Heart right ventricle (tissue), 16 donors: ENCODE measurements at regions not wholly inside any gene's neighbourhood (a gene's known extent, or its start where the extent isn't known, plus 50 kb on each side); places are given as distances from the start of the nearest gene placed in this dataset.

ENCODE experiments used
- ATAC-seq, 8 donors: fragments of 200-7000 bp; cut with Tn5 transposase; one replicate each; pipeline ENCODE4 v1.9.1; 2020; ENCODE audit warnings: mild to moderate bottlenecking in 8 of 8, moderate library complexity in 8 of 8, moderate number of reproducible peaks in 1 of 8
- DNase-seq, 2 donors: peaks; one replicate each; pipeline ENCODE4 v3.0.0-alpha.2; 2020
- H3K27ac ChIP-seq, 10 donors: fragments of 200-600 bp; sonication (generic) in 2 of 10; one replicate each; pipeline versions ENCODE4 v1.5.0 to v1.8.0; 2020 to 2022; ENCODE audit warnings: mild to moderate bottlenecking in 3 of 10
- H3K27me3 ChIP-seq, 7 donors: fragments of 200-600 bp; one replicate each; pipeline ENCODE4 v1.8.0; 2021 to 2022; ENCODE audit warnings: mild to moderate bottlenecking in 2 of 7
- H3K36me3 ChIP-seq, 9 donors: fragments of 200-600 bp; sonication (generic) in 1 of 9; one replicate each; pipeline versions ENCODE4 v1.5.0 to v1.8.0; 2020 to 2022; ENCODE audit warnings: mild to moderate bottlenecking in 2 of 9
- H3K4me1 ChIP-seq, 9 donors: fragments of 200-600 bp; sonication (generic) in 1 of 9; one replicate each; pipeline versions ENCODE4 v1.5.0 to v1.8.0; 2020 to 2022; ENCODE audit warnings: mild to moderate bottlenecking in 4 of 9
- H3K4me3 ChIP-seq, 10 donors: fragments of 200-600 bp; sonication (generic) in 2 of 10; one replicate each; pipeline versions ENCODE4 v1.5.0 to v1.8.0; 2020 to 2022; ENCODE audit warnings: mild to moderate bottlenecking in 7 of 10, moderate library complexity in 2 of 10
- H3K9me3 ChIP-seq, 11 donors: fragments of 200-600 bp in 10 of 11; sonication (generic) in 2 of 11; one replicate each; pipeline versions ENCODE4 v1.5.0 to v1.8.0; 2013 to 2022; ENCODE audit warnings: mild to moderate bottlenecking in 2 of 11, control low read depth in 1 of 11, moderate library complexity in 1 of 11
- CTCF ChIP-seq, 9 donors: fragments of 200-600 bp; sonication (generic) in 2 of 9; IDR thresholded peaks; one replicate each; pipeline versions ENCODE4 v1.5.0 to v1.8.0; 2021 to 2022; ENCODE audit warnings: antibody characterized with exemption in 9 of 9, mild to moderate bottlenecking in 5 of 9, moderate library complexity in 1 of 9
- WGBS, 2 donors: extraction: QIAGEN DNeasy Blood & Tissue Kit; methylation state at CpG; one replicate each; pipeline ENCODE4 v1.1.7; 2013; ENCODE audit warnings: inconsistent platforms in 1 of 2; 5-methylcytosine and 5-hydroxymethylcytosine counted together
- intact Hi-C, 10 donors: fragments of 100-400 bp; cut with DNase I; formaldehyde crosslinking; loops; one replicate each; pipeline versions ENCODE4 v1.11.1 to v1.14.2; 2022
- donor health status: Arrhythmogenic right ventricular cardiomyopathy.
- donor health status: ischemic (EF 13 %, LVEDD 7.1; RV severe dilation, severe dysfunction).
- donor health status: healthy with polysubstance abuse.
- donor health status: DM: no; HTN: yes; CAD: no.
- donor health status: DM: no; HTN: no; CAD: no.
- donor health status: ischemic (EF 25% LVEDD 6.9; RV normal size, moderate dysfunction).
- donor health status: ischemic (EF 25% LVEDD 5.7; RV mildly dilated, moderate dysfunction).
- donor health status: healthy.
- donor health status: DM: yes; HTN: yes; CAD: no.
- donor health status: Ischemic cardiomyopathy.
- donor health status: ischemic (EF 35%, LVEDD 5.7; RV mildly dilated, moderate dysfunction).
- donor health status: nonischemic (EF 11% LVEDD 7.7; RV severe dilation, severe dysfunction).
- donor health status: DM: yes; HTN: yes; CAD: no.
- donor health status: PGD.
- donor health status: ischemic (EF 29% LVEDD 5.4; RV normal size, mild dysfunction).
- donor health status: nonischemic (EF 23%, LVEDD 6.1; RV moderate dilation, normal function).

- H3K4me1 ChIP-seq = no peaks in the 10 kb centered on the region
- H3K27me3 ChIP-seq = peaks cover 0 to 11% (median 0%) of the 10 kb centered on the region in 7 donors
- no peak overlapping the region for H3K4me3 ChIP-seq
- ATAC-seq (no peak), DNase-seq (no peak)
- no peak for TF ChIP-seq CTCF (IDR thresholded peaks at IDR 0.05)
- intact Hi-C loops = no loop called here
- H3K27ac ChIP-seq = no peak overlapping the region
- H3K36me3 ChIP-seq = no peaks in the 10 kb centered on the region
- WGBS, 2 donors = 57 to 60% methylated on average over 1 of the region's 1 CpG
- H3K9me3 ChIP-seq = no peaks in the 10 kb centered on the region
Measured at GRCh38 chr6:27026361-27026760, 221.1 kb upstream of the PRSS16 start.

- no peak for TF ChIP-seq CTCF (IDR thresholded peaks at IDR 0.05)
- 74 to 75% methylated on average over 1 of the region's 1 CpG for WGBS, 2 donors
Measured at GRCh38 chr6:27031302-27031701, 216.2 kb upstream of the PRSS16 start.

GRCh38 chr6:27038498-27038897 is 209.0 kb upstream of the PRSS16 start:
- Histone ChIP-seq H3K36me3 (no peaks in the 10 kb centered on the region), H3K27ac (no peak overlapping the region), H3K4me1 (no peaks in the 10 kb centered on the region), H3K9me3 (no peaks in the 10 kb centered on the region), H3K27me3 (peaks cover 0 to 43% (median 20%) of the 10 kb centered on the region in 7 donors), H3K4me3 (no peak overlapping the region)
- no peak for ATAC-seq
- no peak for TF ChIP-seq CTCF (IDR thresholded peaks at IDR 0.05)
- intact Hi-C loops = no loop called here
- no peak for DNase-seq

More at GRCh38 chr6:27031302-27031701, 216.2 kb upstream of the PRSS16 start:
- Histone ChIP-seq H3K9me3 (no peaks in the 10 kb centered on the region), H3K36me3 (no peaks in the 10 kb centered on the region), H3K27me3 (peaks cover 0 to 32% (median 14%) of the 10 kb centered on the region in 7 donors), H3K4me3 (no peak overlapping the region), H3K4me1 (no peaks in the 10 kb centered on the region), H3K27ac (no peak overlapping the region)
- no peak for ATAC-seq
- intact Hi-C loops = no loop called here
- DNase-seq = no peak

DNA sequence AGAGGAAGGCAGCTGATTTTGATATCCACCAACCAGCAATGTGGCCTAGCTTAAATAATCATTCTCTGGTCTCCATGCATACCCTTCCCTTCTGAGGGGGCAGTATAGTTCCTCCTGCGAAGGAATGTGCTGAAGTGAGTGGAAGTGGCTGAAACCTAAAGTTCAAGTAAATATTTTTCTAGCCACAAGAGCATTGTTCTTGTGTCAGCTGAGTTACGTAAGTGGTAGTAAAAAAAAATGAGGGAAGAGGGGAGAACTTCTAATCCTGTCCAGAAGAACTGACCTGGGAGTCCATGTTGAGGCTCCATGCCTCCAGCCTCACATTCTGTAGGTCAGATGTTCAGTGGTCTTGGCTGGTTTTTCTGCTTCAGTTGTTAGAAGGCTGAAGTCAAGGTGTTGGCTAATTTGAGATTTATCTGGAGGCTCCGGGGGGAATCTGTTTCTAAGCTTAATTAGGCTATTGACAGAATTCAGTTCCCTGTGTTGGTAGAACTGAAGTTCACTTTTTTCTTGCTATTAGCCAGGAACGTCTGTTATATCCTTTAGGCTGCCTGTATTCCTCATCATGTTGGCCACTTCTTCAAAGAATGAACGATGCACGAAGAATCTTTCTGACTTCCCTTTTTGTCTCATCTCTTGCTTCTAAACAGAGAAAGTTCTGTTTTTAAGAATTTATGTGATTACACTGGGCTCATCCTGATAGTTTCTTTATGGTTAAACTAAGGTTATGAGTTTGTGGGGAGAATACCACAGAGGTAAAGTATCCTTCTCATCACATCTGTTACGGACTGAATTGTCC is 207.1 kb upstream of the PRSS16 start:
- intact Hi-C loops = no loop called here
- no peak for TF ChIP-seq CTCF (IDR thresholded peaks at IDR 0.05)
- no peaks in the 10 kb centered on the region for H3K36me3 ChIP-seq
- no peaks in the 10 kb centered on the region for H3K4me1 ChIP-seq
- WGBS, 2 donors = 73 to 78% methylated on average over 7 of the region's 7 CpGs
- no peak overlapping the region for H3K27ac ChIP-seq
- no peak for ATAC-seq
- H3K9me3 ChIP-seq = no peaks in the 10 kb centered on the region
- peaks cover 0 to 35% (median 20%) of the 10 kb centered on the region in 7 donors for H3K27me3 ChIP-seq
- H3K4me3 ChIP-seq = no peak overlapping the region
- no peak for DNase-seq
